HG03342 (cell line): ENCODE measurements at regions not wholly inside any gene's neighbourhood (a gene's known extent, or its start where the extent isn't known, plus 50 kb on each side); places are given as distances from the start of the nearest gene placed in this dataset.

Experiments
- ATAC-seq: cut with Tn5 transposase; IDR thresholded peaks from one replicate; pipeline ENCODE4 v1.9.1; 2021; ENCODE audit warnings: mild to moderate bottlenecking, moderate library complexity; ENCODE audit not compliant: unreplicated experiment

DNA sequence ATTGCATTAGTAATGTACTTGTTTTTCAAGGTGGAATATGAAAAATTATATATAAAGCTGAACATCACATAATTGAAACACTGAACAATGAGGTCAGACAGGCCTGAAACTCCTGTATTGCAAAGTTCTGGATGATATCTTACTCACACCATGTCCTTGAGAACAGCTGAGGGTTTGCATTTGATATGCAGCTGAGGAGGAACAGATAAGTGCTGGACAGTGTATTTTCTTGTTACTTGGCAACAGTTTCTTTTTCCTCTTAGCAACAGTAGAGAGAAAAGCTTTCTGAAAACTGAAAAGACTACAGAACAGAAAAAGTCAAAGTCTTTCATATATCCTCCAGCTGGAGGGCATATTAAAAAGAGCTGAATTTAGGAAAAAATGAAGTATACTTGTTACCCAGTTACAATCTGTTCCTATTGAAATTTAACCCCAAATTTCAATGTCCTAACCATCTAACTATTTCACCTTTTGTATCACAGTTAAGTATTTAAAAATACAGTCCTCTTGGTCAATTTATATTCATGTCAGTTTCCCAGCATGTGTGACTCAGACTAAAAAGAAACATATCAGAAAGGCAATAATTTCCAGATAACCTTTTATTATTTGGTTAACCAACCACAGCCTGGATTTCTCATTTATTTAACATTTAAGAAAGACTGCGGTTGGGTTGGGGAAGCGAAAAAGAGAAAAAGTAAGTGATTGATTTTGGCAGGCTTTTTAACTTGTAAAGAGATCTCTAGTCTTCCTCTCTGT is 733.0 kb upstream of the DPPA4 start:
- ATAC-seq, result no peak

DNA sequence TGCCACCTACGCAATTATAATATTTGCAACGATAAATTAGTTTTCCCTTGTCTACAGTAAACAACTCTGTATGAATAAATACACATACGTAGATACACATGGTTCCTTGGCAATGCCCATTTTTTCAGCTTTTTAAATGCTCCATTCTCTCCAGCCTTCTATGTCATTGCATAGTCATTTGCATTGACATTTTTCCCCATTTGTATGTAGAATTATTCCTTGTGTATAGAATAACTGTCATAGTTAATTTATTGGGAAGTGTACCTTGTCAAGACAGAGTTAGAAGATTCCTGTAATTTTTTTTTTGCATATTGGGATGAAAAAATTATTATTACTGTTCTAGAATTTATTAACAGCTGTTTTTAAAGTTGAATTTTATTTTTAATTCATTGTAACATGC is 736.7 kb upstream of the DPPA4 start:
- no peak for ATAC-seq

DNA sequence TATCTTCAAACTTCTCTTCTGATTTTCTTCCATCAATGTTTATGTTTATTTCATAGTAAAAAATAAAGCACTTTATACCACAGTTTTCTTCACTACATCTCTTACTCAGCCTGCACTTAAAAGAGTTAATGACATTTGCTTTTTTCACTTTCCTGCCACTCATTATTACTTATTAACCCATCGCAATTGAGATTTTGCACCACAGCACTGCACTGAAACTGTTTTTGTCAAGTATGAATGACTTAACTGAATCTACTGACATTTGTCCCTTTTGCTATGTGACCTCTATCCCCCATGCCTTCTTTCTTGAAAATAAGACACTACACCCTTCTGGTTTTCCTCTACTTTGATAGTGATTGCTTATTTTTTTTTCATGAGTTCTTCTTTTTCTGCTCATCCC is 739.7 kb upstream of the DPPA4 start:
- no peak for ATAC-seq

DNA sequence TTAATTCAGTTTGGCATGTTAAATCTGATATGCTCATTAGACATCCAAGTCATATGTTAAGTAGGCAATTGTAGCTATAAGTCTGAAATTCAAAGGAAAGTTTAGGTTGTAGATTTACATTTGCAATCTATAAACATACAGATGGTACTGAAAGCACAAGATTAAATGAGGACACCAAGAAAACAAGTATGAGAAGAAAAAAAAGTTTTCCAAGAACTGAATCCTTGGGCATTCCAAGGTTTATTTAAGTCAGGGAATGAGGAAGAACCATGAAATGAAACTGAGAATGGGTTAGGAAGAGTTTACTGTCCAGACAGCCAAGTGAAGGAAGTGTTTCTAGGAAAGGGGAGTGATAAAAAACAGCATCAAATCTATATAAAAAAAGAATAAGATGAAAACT is 756.1 kb upstream of the DPPA4 start:
- no peak for ATAC-seq

DNA sequence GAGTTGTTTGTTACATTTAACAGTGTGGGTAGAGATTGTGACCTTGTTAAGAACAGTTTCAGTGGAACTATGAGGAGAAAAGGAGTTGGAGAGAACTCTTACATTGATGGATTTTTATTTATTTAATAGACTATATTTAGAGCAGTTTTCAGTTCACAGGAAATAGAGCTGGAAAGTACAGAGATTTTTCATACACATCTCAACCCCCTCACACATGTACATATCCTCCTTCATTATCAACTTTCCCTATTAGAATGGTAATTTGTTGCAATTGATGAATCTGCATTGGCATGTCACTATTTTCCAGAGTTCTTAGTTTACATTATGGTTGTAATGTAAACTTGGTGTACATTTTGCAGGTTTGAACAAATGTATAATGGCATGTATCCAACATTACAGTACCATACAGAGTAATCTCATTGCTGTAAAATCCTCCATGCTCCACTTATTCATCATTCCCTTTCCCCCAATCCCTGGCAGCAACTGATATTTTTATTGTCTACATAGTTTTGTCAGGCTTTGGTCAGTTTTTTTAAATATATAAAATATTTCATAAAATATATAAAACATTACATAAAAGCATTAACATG is 756.6 kb upstream of the DPPA4 start:
- no peak for ATAC-seq

DNA sequence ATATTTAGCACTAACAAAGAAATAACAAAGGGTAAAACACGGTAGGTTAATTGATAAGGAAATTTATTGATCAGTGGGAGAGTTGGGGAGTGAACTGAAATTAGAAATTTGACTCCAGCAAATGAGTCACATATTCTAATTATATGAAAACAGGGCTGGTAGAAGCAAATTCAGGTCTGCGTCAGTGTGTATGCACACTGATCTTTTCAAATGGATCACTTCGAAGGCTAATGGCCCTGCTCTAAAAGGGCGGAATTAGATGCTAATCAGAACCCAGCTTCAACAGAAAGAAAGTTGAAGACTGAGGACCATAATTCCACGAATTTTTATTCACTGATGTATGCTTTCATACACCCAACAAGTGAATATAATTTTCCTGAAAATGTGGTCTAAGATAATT is 762.4 kb upstream of the DPPA4 start:
- no peak for ATAC-seq

DNA sequence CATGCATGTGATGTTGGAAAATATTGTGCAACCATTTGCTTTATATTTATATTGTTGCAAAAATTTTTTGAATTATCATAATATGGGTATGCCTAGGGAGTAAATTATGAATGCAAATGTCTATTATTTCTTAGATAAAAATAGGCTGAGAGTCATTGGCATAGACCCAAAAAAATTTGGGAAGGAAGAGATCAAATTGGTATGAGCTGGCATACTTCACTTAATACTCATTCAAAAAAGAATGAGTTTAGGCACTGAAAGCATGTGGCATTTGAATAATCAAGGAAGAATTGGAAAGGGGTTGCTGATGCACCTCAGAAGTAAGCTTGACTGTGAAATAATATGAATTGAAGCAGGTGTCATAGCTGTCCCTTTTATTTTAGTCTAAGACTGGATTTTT is 764.0 kb upstream of the DPPA4 start:
- ATAC-seq, result no peak

DNA sequence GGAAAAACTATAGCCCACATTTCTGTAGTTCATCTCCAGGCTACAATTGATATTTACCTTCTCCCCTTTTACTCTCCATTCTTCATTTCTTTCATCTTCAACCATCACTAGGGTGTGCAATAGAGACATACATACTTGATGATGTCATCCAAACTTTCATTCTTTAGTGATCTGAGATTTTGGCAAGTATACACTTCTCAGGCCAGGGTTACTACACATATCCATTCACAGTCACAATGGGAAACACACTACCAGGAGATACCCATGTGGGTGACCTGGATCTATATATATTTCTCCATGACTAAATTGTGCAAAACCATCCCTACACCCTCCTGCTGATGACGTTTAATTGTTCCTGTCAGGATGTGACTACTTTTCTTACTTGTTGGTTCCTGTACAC is 769.5 kb upstream of the DPPA4 start:
- no peak for ATAC-seq

DNA sequence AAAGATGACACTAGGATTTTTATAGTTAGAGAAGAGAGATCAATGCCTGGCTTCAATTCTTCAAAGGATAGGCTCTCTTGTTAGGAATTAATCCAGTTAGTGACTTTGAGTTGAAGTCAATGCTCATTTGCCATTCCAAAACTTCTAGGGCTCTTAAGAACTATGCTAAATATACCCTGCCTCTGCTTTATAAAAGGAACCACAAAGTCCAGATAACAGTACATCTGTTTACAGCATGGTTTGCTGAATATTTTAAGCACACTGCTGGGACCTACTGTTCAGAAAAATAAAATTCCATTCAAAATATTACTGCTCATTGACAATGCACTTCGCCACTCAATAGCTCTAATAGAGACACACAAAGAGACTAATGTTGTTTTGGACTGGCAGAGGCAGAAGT is 786.6 kb upstream of the DPPA4 start:
- no peak for ATAC-seq

DNA sequence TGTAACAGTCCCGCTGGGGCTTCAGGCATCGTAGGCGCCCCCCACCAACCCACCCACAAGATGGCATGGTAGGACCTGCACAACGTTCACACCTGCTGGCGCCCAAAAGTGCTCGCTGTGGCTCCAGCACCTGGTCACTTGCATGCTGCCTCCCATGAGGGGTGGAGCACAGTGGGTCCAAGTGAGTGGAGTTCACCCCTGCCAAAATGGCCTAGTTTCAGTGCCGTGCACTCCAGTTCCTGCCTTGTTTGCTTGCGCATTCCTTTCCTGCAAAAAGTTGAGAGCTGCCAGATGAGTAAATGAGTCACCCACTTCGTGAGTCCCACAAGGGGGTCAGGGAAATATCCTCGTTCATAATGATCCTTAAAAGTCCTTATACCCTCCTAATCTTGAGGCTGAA is 788.7 kb upstream of the DPPA4 start:
- no peak for ATAC-seq

DNA sequence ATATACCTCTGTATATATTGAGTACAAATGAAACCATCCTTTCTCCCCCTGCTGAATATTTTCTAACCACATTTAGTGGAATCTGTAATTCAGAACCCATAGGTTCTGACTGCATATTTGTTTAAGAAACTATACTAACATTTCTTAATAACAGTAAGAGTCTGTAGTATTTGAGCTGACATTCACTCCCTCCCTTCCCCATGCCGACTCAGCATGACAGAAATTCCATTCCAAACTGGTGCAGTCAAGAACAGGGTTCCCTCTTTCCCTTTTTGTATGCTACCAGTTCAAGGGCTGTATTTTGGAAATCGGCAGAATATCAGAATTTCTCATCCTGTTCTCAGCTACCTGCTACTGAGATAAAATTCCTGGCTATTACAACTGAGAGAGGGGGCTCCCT is 796.6 kb upstream of the DPPA4 start:
- no peak for ATAC-seq

DNA sequence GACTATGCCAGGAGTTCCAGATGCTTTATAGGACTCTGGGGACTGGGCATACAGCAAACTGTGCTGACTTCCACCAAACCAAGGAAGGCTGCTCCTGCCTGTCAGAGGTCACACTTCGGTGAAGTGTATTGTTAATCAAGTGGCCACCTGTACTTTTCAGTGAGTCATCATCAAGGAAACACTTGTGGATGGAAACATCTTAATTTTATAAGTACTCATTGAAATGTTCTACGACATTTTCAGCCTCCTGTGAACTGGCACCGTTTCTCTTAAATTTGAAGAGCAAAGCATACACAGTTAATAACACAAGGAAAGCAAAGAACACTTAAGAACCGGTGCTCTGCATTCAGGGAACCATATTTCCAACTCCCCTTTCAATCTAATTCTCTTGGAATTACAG is 801.7 kb upstream of the DPPA4 start:
- no peak for ATAC-seq

DNA sequence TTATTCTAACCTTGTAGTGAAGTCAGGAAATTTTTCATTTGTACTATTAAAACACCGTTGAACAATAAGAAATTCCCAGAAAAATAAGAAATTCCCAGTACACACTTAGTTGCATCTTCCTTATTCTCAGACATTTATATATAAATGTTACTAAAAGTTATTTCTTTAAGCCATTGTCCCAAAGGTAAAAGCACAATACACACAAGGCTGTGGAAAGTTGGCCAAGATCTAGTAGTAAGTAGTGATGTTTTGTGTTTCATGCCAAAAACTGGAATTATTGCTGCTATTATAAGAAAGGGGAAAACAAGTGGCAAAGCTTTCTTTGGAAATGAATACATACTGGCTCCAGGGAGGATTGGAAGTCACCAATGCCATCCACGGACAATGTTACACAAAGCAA is 802.5 kb upstream of the DPPA4 start:
- no peak for ATAC-seq

DNA sequence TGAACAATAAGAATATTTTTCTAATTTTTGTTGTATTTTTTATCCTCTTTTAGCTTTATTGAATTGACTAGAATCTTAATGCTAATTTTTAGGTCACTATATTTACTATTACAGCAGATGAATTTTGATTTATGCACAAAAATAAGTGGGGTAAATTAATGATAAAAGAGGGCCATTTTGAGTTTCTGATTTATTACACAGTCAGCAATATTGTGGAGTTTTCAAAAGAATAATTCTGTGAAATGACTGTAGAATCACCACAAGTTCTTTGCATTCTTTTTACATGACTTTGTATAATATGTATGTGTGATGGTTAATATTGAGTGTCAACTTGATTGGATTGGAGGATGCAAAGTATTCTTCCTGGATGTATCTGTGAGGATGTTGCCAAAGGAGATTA is 812.4 kb upstream of the DPPA4 start:
- no peak for ATAC-seq

DNA sequence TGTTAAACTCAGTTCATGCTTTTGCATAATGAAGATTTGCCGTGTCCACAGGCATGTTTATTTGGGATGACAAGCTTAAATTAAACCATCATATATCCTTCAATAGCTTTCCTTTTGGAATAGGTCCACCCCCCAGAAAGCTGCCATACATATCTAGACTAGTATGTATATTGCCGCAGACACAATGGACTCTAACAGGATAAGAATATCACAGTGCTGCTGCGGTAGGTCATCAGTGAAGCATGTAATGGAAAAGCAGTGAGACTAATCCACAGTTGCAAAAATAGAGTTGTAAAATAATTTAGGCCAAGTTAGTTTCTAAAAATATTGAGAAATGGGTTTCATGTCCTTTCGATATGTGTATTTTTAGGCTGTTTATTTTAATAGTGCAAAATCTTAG is 819.9 kb upstream of the DPPA4 start:
- ATAC-seq, result no peak

DNA sequence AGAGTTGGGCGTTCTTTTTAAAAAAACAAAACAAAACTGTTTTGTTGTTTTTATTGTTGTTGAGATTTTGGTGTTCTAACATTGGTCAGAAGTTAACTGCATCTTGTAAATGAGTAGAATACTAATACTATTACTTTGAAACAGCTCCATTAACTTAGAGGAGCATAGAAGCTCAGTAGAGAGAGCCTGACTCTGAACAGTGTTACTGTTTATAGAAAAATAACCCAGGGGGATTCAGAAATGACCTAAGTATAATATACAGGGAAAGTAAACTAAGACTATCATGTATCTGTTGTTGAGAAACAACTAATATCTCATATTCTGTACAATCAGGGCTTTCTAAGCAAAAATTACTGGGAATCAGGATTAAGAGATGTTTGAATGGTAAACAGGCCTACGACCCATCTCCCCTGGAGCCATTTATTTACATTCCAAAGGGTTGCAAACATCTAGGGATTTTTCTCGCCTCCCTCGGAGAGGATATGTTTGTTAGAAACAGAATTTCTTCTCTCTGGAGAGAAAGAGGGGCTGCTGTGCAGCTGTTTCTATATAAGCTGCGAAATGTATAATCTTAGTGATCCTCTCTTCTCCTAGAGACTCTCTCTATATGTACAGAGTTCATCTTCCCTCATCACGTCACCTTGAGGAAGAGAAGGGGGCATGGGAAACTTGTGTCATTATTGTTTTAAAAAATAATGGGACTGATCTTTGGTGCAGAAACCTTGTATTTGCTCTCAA is 827.5 kb upstream of the DPPA4 start:
- no peak for ATAC-seq

DNA sequence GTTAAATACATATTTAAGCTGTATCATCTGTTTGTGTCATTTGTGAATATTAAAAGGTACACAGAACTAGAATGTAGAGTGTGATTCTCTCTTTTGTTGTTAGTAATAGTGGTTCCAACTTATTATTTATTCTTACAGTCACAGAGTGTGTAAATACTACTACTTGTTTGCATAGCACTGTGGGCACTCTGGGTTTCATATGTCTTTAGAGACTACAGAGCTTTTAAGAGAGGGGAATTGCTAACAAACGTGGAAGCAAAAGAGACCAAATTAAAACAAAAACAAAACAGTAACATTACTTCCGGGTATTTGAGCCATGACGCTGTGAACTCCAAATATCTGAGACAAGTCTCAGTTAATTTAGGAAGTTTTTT is 828.0 kb upstream of the DPPA4 start:
- no peak for ATAC-seq

DNA sequence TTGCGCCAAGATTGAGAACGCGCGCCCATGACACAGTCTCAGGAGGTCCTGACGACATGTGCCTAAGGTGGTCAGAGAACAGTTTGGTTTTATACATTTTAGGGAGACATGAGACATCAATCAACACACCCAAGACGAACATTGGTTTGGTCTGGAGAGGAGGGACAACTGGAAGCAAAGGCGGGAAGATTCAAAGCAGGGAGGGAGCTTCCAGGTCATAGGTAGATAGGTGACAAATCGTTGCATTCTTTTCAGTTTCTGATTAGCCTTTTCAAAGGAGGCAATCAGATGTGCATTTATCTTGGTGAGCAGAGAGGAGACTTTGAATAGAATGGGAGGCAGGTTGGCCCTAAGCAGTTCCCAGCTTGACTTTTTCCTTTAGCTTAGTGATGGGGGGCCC is 828.4 kb upstream of the DPPA4 start:
- no peak for ATAC-seq

DNA sequence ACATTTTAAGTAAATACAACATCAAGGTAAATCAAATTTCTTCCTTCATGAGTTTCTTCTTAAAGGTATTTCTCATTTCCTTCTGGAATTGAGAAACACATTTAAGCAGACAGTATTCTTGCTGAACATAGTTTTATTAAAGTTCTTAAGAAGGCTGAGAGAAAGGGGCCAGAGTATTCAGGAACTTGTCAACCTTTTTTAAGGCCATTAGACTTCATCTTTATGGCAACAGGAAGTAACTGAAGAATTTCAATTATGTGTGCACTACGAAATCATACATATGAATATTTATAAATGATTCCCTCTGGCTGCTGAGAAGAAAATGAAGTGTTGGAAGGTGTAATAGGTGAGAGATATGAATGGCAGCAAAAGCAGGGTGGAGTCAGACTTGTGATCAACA is 829.4 kb upstream of the DPPA4 start:
- no peak for ATAC-seq

DNA sequence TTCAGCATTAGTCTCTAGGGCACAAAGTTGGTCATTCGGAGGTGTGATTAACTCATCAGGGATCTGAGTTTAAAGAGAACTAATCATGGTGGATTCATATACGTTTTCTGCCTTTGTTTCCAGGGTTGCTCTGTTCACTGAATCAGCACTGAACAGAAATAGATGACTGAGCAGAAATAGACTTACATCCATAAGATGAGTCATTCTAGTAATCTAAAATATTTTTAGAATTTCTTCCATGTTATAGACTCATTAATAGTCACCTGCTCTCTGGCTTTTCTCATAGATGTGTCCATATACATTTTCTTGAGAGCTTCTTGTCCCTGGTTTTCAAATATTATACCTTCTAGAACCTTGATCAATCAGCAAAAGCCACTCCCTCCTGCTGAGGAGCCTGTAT is 837.6 kb upstream of the DPPA4 start:
- no peak for ATAC-seq

DNA sequence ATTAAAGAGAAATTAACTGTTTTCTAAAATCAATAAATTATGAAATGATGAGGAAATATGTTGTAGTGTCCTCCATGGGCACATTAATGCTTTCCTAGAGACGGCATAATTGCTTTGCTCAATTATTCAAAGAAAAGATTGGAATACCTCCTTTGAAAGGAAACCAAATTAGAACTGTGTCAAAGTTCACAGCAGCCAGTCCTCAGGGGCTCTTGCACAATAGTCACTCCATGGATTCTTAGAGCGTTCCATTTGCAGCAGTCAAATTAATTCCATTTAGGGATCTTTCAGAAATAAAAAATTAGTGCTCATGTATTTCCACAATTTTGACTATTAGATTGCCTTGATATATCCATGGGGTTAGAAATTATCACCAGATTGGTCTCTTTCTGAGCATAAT is 841.6 kb upstream of the DPPA4 start:
- no peak for ATAC-seq

DNA sequence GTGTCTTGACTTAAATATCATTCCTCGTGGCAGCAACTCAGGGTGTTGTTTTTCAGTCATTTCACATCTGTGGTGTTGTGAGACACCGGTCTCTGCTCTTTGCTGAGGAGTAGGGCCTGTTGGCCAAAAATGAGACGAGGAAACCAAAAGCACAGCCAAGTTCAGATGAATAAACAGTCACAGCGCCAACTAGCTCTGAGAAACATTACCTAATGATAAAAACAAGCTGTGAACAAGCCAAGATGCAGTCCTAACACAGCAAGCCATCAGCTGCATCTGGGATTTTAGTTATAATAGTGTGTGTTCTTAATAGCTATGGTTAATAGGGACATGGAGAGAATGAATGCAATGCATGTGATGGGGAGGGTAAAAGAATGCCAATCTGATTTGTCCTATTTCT is 843.4 kb upstream of the DPPA4 start:
- no peak for ATAC-seq
